Eye (tissue), 1 donor: ENCODE measurements at regions not wholly inside any gene's neighbourhood (a gene's known extent, or its start where the extent isn't known, plus 50 kb on each side); places are given as distances from the start of the nearest gene placed in this dataset.

Experiments used
- DNase-seq: peaks from one replicate; pipeline ENCODE4 v3.0.0-alpha.2; 2015

DNA sequence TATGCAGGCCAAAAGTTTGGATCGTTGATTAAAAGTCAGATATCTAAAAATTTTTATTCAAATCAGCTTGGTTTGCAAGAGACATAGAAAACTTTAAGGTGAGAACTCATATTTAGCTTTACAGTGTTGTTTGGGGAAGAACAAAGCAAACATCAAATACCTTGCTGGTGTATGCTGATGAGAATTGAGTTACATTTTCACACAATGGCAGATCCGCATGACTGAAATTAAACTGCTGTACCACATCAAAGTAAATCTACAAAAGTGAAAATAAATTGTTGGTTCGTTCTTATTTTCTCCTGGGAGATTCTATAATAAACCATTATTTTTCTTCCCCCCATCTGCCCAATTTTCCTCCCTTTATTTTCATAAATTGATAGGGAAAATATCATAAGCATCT, 198.2 kb upstream of the PCSK5 start:
- no peak for DNase-seq

DNA sequence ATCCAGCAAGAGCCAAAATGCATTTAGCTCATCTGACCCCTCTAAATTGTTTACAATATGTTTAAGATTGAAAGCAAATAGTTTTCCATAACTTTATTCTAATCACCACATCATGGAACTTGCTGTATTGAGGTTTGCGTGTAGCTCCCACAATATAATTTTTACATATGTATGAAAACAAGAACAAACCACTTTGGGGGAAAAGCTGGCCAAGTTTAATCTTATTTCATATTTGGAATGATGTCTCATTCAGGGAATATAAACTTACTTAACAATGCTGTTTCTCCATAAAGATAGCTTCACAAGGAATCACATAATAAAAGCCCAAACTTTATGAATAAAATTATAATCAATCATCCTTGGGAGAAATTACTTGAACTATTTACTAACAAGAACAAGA, 194.6 kb upstream of the PCSK5 start:
- DNase-seq = no peak

DNA sequence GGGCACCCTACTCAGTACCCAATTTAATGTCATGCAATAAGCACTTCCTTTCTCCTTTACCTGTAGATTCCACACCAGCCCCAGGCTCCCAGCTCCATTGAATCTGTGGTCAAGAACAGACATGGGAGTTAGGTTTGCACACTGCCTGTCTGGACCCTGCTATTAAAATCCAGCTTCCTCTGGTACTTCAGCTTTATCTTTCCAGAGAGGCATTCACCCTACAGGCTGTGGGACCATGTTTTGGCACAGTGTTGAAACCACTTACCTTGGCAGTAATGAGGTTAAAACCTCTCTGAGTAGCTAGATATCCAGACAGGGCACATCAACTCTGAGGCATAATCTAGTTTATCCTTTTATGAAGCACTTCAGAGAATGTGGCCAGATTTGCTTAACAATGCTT, 191.5 kb upstream of the PCSK5 start:
- no peak for DNase-seq

DNA sequence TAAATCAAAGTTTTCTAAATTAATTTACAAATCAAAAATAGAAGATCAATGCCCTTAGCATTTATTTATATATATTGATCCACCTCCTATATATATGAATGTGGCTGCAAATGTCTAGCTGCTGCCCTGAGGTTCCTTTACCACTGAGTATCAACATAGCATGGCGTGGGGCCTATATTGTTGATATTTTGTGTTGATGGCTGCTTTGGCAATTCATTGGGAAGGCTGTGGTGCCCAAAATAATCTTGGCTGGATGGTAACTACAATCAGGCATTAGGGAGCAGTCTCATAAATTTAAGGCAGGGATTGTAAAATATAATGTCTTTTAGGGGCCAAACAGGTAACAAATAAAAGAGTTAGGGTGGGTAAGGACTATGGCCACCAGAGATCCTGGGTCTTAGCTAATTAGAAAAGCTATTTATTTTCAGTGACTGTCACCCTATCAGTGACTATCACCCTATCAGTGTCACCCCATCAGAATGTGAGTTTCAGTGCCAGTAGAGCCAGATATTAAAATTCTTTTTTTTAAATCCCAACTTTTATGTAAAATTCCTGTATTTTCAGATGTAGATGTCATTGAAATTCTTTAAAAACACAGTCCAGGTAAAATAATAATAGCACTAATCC, 190.7 kb upstream of the PCSK5 start:
- no peak for DNase-seq

DNA sequence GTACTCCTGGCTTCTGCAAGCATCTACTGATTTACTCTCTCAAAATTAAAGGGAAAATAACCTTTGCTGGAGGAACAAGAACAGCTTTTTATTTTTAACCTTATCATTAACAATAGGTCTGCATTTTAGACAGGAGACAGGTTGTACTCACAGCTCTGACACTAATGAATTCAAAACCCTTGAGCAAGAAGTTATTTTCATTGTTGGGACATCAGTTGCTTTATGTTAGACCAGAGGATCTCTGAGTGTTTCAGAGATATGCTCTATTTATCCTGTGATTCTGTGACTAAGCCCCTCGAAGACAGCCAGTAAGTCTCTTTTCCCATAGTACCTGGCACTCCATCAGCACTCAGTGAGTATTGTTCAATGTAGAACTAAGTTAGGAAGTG, 190.2 kb upstream of the PCSK5 start:
- no peak for DNase-seq

DNA sequence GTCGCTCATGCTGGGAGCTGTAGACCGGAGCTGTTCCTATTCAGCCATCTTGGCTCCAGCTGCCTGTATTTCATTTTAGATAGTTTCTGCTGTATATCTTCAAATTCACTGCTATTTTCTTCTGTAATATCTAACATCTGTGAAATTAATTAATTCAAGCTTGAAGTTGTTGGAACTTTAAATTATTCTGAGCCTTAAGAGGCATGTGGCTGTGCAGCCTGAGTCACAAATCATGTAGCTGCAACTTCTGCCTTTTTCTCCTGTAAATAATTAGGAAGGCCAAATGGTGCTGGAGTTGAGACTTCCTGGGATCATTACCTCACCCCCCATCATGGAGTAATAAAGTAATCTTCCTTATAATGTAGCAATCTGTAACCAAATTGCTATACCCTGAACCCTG, 183.3 kb upstream of the PCSK5 start:
- no peak for DNase-seq

DNA sequence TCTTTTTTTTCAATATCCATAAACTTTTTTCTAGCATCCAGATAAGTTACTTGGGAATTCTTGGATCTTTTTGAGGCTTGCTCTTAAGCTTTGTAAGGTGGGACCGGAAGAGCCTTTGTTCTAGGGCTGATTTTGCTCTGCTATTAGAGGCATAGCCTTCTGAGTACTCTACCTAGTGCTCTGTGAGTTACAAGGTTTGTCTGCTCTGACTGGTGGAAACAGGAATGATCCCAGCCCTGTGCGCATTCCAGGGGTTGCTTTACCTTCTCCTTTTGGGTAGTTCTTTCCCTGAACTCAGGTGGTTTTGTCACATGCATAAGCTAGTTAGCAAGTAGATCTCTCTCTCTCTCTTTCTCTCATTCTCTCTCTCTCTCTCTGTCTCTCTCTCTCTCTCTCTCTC, 180.8 kb upstream of the PCSK5 start:
- no peak for DNase-seq

DNA sequence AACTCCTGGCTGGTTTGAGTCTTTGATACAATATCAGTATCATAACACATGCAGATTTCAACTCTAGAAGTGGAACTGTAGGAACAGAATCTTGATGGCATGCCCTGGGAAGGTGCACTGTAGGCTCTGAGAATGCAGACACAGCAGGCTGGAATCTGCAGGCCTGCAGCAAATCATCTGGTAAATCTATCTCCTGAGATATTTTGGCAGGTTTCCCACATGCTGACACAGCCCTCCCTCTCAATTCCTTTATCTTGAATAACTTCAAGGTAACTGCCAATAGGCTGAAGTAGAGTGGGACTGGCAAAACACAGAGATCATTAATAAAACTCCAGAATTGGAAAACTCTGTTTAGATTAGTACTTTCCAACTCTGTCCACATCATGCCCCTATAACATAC, 177.8 kb upstream of the PCSK5 start:
- DNase-seq = no peak

DNA sequence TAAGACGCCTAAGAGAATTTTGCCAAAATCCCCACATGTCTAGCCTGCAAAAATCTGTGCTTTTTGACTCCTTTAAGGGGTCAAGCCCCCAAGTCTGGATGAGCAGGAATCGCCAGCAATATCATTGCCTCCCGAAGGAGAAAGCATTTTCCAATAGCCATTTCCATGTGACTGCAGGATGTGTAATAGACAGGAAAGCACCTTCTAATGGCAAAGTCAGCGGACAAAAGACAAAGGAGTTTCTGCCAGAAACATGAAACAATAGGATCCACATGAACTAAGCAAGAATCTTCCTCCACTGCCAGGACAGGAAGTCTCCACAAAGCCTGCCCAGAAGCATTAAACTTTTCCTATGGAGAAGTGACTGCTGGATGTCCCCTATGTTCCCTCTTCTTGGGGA, 177.1 kb upstream of the PCSK5 start:
- no peak for DNase-seq

DNA sequence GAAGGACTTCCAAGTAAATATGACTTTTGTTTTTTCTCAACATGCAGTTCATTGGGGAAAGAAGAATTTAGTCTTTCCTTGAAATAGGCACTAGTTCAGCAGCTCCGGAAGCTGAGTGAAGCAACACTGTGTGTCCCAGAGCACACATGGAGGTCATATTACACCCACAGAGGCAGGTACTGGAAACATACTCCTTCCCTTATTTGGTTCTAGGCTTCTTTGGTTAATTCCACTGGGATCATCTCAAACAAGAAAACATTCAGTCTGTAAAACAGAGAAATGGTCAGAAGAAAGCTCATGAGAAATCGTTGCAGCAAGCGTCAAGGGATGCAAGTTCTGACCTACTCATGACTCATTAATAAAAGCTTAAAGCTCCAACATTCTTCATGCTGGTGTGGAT, 175.1 kb upstream of the PCSK5 start:
- DNase-seq = no peak

DNA sequence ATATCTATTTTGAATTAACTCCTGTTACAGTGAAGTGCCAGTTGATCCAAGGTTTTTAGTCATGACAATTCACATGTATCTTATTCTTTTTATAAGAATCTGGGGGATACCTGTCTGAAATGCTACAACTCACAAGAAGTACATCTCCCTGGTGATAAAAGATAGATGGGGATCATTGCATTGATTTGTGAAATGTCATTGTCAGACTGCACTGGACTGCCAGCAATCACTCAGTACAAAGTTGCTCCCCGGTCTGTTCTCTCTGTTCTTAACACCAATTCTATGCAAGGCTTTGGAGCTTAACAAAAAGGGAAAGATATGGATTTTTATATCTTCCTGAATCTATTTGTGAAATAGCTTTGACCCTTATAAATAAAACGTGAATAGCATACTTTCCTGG, 171.8 kb upstream of the PCSK5 start:
- no peak for DNase-seq

DNA sequence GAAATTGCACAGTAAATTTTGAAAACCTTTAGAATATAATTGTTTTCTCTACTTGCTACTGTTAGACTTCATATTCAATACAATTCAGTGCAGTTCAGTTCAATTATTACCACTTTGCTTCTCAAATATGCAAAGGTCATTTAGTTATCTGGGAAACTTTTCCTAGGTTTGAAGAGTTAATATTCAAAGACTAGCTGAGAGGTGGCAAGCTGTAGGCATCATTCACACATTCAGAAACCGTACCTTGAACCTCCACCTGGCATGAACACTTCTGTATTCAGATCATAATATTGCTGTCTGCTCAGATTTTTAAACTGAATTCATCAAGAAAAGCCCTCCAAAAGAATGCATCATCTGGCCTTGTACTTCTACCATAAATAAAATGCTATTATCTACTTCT, 162.1 kb upstream of the PCSK5 start:
- no peak for DNase-seq

DNA sequence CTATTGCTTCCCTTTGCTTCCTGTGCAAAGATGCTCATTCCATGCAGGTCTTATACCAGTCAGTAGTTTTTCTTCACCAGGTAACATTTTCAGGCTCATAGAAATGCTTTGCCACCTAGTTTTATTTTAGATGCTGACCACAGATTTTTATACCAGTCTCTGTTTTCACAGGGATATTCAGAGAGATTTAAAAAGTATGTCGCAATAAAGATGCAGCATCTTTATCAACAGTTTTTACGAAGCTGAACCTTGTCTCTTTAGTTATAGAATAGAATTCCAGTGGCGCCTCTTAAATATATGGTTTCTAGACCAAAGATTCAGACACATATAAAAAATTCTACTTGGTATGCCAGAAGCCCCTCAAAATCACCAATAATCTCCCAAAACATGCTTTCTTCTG, 155.7 kb upstream of the PCSK5 start:
- no peak for DNase-seq

DNA sequence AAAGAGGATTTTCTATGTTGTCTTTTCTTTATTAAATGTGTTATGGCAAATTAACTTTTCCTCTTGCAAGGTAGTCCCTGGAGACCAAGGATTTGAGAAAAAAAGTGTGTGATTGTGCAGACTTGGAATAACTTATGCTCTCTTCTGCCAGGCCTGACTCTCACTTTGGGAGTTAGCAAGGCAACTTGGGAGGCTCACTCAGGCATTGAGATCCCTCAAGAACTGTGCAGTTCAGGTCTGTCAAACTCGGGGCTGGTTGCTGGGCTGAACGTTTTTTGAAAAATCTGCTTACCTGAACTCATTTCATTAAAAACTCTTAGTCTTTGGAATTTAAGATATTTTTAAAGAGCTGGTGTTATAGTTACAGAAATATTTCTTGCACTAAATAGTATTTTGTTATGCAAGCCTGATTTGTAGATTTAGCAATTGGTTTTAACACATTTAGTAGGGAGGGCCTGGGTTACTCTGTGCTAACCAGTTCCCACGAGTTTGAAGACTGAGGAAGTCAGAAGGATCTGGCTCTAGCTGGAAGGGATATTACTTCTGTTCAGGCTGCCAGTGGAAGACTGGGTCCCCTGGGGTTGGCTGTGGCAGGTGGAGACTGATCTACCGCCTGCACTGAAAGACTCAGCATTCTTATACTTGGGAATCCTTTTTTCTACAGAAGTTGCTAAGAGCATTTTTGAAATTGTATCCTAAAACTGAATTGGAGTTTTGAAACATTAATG, 150.4 kb upstream of the PCSK5 start:
- DNase-seq = no peak

DNA sequence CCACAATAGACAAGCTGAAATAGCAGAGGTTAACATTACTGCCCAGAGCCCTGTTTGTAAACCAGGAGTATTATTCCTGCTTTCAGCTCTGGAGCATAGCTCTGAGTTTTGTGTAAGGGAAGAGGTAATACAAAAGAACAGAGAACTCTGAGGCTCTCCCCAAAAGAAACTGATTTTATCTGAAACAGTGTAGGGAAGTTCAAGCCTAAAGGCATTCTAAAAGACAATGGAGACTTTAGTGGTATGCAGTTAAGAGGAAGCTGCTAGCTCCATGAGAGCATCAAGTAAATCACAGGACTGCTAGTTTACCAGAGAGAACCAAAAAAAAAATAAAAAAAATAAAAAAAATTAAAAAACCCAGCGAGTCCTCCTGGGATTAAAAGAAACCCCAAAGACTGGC, 146.6 kb upstream of the PCSK5 start:
- no peak for DNase-seq

DNA sequence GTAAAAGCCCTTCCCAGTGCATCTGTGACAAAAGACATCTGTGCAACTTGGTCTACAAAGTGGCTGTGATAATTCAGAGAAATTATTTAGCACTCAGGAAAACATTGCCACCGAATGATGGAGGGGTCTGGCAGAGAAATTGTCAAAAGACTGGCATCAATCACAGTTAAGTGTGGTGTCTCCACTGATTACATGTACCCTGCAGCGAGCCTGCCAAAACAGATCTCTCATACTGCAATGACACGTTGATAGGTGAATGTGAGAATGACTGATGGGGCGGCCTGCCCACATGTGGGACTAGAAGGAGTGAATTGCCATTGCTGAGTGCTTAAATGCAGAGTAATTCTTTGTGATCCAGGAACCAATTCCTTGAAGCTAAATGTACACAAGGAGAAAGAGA, 136.4 kb upstream of the PCSK5 start:
- no peak for DNase-seq

DNA sequence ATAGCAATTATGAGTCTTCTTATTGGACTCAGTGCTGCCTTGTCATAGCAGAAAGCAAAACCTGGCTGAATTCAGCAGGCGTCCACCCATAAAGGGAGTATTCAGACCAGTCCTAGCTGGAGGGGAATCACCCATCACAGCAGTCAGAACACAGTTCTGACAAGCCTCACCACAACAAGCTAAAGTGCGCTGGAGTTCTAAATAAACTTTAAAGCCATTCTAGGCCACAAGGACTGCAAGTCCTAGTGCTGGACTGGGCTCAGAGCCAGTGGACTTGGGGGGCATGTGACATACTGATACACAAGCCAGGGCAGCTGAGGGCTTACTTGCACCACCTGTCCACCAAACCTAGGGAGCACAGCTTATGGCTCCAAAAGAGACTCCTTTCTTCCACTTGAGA, 115.3 kb upstream of the PCSK5 start:
- DNase-seq = no peak

DNA sequence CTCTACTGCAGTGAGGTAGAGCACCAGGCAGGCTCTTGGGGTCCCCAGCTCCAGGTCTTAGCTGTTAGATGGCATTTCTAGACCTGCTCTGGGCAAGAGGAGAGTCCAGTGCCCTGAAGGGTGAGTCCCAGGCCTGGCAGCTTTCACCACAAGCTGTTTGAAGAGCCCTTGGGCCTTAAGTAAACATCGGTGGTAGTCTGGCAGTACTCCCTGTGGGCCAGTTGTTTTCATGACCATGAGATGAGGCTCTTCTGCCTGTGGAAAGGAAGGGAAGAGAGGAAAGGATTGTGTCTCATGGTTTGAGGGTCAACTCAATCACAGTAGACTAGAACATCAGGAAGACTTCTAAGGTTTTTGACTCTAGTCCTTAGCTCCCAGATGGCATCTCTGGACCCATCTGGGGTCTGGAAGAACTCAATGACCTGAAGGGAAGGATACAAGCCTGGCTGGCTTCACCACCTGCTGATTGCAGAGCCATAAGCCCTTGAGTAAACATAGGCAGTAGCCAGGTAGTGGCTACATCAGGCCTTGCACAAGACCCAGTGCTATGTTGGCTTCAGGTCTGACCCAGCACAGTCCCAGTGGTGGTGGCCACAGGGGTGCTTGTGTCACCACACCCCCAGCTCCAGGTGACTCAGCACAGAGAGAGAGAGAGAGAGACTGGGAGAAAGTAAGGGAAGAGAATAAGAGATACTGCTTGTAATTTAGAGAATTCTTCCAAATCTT, 114.3 kb upstream of the PCSK5 start:
- DNase-seq = no peak

DNA sequence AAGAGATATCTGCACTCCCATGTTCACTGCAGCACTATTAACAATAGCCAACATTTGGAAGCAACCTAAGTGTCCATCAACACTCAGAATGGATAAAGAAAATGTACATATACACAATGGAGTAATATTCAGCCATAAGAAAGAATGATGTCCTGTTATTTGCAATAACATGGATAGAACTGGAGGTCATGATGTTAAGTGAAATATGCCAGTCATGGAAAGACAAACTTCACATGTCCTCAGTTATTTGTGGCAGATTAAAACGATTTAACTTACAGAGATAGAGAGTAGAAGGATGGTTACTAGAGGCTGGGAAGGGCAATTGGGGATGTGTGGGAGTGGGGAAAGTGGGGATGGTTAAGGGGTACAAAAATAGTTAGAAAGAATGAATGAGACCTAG, 110.3 kb upstream of the PCSK5 start:
- DNase-seq = no peak

DNA sequence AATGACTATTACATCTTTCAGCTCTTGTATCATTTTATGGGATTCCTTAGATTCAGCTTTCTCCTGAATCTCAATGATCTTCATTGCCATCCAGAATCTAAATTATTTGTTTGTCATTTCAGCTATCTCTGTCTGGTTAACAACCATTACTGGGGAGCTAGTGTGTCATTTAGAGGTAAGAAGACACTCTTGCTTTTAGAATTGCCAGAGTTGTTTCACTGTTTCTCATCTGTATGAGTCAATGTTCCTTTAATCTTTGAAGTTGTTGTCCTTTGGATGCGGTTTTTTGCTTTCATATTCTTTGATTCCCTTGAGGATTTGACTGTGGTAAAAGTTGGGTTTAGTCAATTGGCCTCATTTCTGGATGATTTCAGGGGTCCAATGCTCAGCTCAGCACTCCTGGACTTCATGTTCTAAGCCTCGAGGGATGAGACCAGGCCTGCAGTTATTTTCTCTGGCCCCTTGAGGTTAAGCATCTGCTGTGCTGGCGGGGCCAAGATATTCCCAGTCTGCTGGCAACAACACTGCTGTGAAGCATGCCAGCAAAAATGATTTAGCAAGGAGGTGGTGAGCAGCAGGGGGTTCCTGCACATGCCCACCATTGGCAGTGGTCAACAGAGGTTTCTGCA, 102.4 kb upstream of the PCSK5 start:
- DNase-seq = no peak

DNA sequence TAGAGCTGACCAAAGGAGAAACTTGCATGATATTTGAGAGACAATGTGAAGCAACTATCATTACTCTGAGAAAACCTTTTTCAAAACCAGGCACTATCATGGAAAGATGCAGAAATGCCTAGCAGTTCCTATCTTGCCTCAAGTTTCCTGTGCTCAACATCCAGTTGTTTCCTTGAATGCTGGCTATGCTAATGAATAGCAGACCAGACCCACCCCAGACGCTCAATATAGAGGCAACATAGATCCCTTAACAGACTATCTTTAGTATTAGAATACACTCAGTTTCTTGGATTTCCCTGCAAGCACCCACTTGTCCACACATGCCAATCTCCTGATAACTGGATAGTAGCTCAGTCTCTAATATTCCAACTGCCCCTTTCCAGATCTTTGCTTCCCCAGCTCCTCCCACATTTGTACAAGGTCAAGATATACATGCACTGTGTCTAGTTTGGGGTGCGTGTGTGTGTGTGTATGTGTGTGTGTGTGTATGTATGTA, 93.3 kb upstream of the PCSK5 start:
- no peak for DNase-seq

DNA sequence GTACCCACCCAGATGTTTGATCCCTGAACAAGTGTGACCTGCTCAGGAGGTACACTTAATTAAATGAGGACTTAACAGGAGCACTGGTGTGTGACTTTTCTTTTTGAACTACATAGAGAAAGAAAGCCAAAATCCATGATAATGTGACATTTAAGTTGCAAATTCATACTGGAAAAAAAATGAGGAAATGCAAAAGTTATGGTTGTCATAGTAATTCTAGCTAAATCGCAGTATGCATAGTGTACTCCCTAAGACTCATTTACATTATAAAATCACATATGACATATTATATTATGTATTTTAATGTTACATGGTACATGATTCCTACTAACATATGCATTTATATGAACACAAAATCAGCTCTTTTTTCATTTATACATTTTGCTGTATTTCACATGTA, 92.0 kb upstream of the PCSK5 start:
- DNase-seq = no peak

DNA sequence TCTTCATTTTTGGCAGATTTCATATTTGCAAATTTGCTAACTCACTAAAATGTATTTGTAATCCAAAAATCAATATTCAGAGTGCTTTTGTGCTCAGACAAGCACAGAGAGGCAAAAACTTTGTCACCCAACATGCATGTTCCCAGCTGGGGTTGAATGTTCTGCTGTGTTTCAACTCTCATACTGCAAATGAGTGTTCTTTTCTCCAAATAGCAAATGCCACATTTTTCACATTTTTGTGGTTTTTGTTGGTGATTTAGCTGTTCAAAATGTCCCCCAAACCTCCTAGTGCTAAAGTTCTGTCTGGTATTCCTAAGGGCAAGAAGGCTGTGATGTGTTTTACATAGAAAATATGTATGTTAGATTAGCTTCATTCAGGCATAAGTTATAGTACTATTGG, 87.3 kb upstream of the PCSK5 start:
- peak; percentile 6 for DNase-seq

DNA sequence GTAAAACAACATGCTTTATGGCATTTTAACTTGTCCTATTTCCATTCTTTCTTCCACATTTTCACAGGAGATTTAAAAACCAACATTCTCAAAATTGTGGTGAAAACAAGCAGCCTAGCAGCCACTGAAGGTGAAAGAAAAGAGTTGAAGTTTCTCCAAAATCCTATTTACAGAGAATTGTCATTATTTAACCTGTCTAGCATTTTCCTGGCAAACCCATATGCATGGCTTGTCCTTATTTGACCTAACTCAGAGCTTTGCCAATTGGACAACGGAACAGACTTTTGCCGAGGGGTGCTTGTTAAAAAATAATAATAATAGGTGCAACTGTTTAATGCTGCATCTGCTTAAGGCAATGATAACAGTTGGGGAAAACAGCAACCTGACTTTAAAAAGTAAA, 80.4 kb upstream of the PCSK5 start:
- DNase-seq = no peak
